Panc1 (cell line): ENCODE measurements at regions not wholly inside any gene's neighbourhood (a gene's known extent, or its start where the extent isn't known, plus 50 kb on each side); places are given as distances from the start of the nearest gene placed in this dataset.

Experiments used
- ATAC-seq: fragments of 200-7000 bp; cut with Tn5 transposase; 2 replicates; pipeline ENCODE4 v1.9.1; 2020; ENCODE audit warnings: mild to moderate bottlenecking, moderate library complexity
- BruUV-seq: library from RNA; stranded (reverse); fragments of 400-500 nt; replicated peaks from 2 replicates; lab custom pipeline; 2021; lab: Mats Ljungman, UMichigan
- CTCF ChIA-PET: fragments of 300-600 bp; sonication (Branson Sonifier 250); formaldehyde crosslinking; loops from one replicate; lab custom pipeline; 2022; ENCODE audit warnings: antibody characterized with exemption; lab: Charles Lee
- POLR2A ChIA-PET: fragments of 300-600 bp; sonication (Branson Sonifier 250); formaldehyde crosslinking; loops from one replicate; lab custom pipeline; 2022; ENCODE audit warnings: antibody characterized with exemption; lab: Charles Lee
- DNase-seq: peaks from one replicate; pipeline ENCODE4 v3.0.0-alpha.2; 2010; ENCODE audit warnings: low read depth, low spot score
- H3K27ac ChIP-seq: 2 replicates; pipeline ENCODE4 v1.5.1; 2011; ENCODE audit warnings: mild to moderate bottlenecking, low read length, inconsistent platforms
- H3K27me3 ChIP-seq: fragments of 200-500 bp; sonication (Bioruptor generic); 2 replicates; pipeline ENCODE4 v1.6.0; 2014; ENCODE audit warnings: low read length, inconsistent platforms; ENCODE audit not compliant: control insufficient read depth, insufficient read depth
- H3K36me3 ChIP-seq: fragments of 200-500 bp; sonication (Bioruptor generic); 2 replicates; pipeline ENCODE4 v1.5.1; 2014; ENCODE audit warnings: inconsistent platforms, mild to moderate bottlenecking, low read length, moderate library complexity; ENCODE audit not compliant: control insufficient read depth, insufficient read depth
- H3K4me1 ChIP-seq: 2 replicates; pipeline ENCODE4 v1.5.1; 2011; ENCODE audit warnings: inconsistent platforms, mild to moderate bottlenecking, low read length, moderate library complexity; ENCODE audit not compliant: control insufficient read depth, insufficient read depth
- H3K4me3 ChIP-seq, 2 experiments: 2 replicates each; pipeline ENCODE4 v1.5.1; 2011 to 2012; ENCODE audit warnings: low read depth in 2 of 2, low read length in 2 of 2, mild to moderate bottlenecking in 2 of 2, inconsistent platforms in 1 of 2, moderate library complexity in 1 of 2
- H3K9me3 ChIP-seq: fragments of 200-500 bp; sonication (Bioruptor generic); 2 replicates; pipeline ENCODE4 v1.5.1; 2014; ENCODE audit warnings: low read depth, mild to moderate bottlenecking, inconsistent platforms, low read length, moderate library complexity; ENCODE audit not compliant: control insufficient read depth, insufficient read depth
- POLR2AphosphoS5 ChIP-seq: IDR thresholded peaks from 2 replicates; pipeline ENCODE4 v1.6.1; 2012; ENCODE audit warnings: mild to moderate bottlenecking, low read depth, low read length, moderate library complexity
- SIN3A ChIP-seq: IDR thresholded peaks from 2 replicates; pipeline ENCODE4 v1.6.1; 2012; ENCODE audit warnings: low read depth, mild to moderate bottlenecking, low read length, moderate library complexity, borderline replicate concordance; ENCODE audit not compliant: insufficient read depth
- TCF7L2 ChIP-seq: IDR thresholded peaks from 2 replicates; pipeline ENCODE4 v1.6.1; 2011; ENCODE audit warnings: mild to moderate bottlenecking, low read depth, low read length, inconsistent platforms
- in situ Hi-C: cut with HindIII; loops from 2 replicates; pipeline ENCODE4 v1.10.0; 2016; ENCODE audit warnings: low sequenced_read_pairs, low pct_unique_long_range_greater_than_20kb
- intact Hi-C: fragments of 100-400 bp; cut with micrococcal nuclease; formaldehyde crosslinking; loops from one replicate; pipeline ENCODE4 v1.10.0; 2022; ENCODE audit not compliant: unreplicated experiment
- TF ChIP-seq, protein P1 (sequence below), 2 experiments: IDR thresholded peaks; 2 replicates each; pipeline ENCODE4 v1.6.1; 2011 to 2012; ENCODE audit warnings: low read depth in 2 of 2, control low read depth in 1 of 2, low read length in 1 of 2, mild to moderate bottlenecking in 1 of 2, moderate library complexity in 1 of 2; ENCODE audit not compliant: insufficient read depth in 1 of 2
- TF ChIP-seq, protein P2 (sequence below): fragments of 450-650 bp; IDR thresholded peaks from 2 replicates; pipeline ENCODE4 v1.5.1; 2017; ENCODE audit warnings: mild to moderate bottlenecking

DNA sequence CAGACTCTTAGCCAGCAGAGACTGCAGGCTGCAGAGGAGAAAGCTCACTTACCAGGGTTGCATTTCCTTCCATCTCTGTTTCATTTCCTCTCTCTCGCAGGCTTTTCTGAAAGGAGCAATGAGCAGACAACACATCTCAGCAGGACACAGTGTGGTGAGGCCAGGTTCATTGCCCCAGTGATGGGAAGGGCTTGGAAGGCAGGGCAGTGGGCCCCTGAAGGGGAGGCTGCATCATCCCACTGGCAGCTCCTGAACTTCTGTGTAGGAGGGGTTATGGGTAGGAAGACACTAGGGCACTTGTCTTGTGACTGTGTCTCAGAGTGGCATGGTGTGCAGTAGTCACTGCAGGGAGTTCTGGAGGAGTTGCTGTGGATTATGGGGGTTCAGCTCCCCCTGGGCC, 246.8 kb downstream of the QKI start:
- in situ Hi-C loops = no loop called here
- ChIA-PET CTCF (no interaction called here), POLR2A (no interaction called here)
- TF ChIP-seq, protein P1, sequence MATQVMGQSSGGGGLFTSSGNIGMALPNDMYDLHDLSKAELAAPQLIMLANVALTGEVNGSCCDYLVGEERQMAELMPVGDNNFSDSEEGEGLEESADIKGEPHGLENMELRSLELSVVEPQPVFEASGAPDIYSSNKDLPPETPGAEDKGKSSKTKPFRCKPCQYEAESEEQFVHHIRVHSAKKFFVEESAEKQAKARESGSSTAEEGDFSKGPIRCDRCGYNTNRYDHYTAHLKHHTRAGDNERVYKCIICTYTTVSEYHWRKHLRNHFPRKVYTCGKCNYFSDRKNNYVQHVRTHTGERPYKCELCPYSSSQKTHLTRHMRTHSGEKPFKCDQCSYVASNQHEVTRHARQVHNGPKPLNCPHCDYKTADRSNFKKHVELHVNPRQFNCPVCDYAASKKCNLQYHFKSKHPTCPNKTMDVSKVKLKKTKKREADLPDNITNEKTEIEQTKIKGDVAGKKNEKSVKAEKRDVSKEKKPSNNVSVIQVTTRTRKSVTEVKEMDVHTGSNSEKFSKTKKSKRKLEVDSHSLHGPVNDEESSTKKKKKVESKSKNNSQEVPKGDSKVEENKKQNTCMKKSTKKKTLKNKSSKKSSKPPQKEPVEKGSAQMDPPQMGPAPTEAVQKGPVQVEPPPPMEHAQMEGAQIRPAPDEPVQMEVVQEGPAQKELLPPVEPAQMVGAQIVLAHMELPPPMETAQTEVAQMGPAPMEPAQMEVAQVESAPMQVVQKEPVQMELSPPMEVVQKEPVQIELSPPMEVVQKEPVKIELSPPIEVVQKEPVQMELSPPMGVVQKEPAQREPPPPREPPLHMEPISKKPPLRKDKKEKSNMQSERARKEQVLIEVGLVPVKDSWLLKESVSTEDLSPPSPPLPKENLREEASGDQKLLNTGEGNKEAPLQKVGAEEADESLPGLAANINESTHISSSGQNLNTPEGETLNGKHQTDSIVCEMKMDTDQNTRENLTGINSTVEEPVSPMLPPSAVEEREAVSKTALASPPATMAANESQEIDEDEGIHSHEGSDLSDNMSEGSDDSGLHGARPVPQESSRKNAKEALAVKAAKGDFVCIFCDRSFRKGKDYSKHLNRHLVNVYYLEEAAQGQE (IDR thresholded peaks at IDR 0.05; ENCODE audit: insufficient read depth in 1 of 2, low read depth in 2 of 2, low read length in 1 of 2) = no peak
- no peak for TF ChIP-seq SIN3A
- TF ChIP-seq, protein P2, sequence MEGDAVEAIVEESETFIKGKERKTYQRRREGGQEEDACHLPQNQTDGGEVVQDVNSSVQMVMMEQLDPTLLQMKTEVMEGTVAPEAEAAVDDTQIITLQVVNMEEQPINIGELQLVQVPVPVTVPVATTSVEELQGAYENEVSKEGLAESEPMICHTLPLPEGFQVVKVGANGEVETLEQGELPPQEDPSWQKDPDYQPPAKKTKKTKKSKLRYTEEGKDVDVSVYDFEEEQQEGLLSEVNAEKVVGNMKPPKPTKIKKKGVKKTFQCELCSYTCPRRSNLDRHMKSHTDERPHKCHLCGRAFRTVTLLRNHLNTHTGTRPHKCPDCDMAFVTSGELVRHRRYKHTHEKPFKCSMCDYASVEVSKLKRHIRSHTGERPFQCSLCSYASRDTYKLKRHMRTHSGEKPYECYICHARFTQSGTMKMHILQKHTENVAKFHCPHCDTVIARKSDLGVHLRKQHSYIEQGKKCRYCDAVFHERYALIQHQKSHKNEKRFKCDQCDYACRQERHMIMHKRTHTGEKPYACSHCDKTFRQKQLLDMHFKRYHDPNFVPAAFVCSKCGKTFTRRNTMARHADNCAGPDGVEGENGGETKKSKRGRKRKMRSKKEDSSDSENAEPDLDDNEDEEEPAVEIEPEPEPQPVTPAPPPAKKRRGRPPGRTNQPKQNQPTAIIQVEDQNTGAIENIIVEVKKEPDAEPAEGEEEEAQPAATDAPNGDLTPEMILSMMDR = no peak
- TF ChIP-seq TCF7L2 = no peak
- TF ChIP-seq POLR2AphosphoS5 = no peak
- BruUV-seq = no TSS peak
- ATAC-seq = no peak
- H3K4me1 ChIP-seq = no peaks in the 10 kb centered on the region
- no peak for DNase-seq
- H3K36me3 ChIP-seq = no peaks in the 10 kb centered on the region
- H3K9me3 ChIP-seq = no peaks in the 10 kb centered on the region
- no peak overlapping the region for H3K27ac ChIP-seq
- intact Hi-C loops = no loop called here
- 0 out of 2 replicates have a peak, but pooled peaks cover 2% of the 10 kb centered on the region for H3K27me3 ChIP-seq
- H3K4me3 ChIP-seq = no peak overlapping the region

DNA sequence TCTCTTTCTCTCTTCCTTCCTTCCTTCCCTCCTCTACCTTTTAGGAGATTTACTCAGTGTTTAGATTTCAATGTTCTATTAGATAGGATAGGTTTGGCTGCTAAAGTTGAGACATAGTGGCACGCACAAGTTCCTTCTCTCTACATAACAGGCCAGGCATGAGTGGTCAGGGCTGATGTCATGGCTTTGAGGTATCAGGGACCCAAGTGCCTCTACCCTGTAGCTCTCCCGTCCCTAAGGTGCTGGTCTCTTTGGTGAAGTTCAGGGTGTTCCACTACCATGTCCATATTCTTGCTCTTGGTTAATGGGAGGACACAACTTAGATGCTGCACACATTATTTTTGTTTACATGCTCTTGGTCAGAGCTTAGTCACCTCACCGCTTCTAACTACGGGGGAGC, 245.3 kb downstream of the QKI start:
- POLR2A ChIA-PET = no interaction called here
- no TSS peak for BruUV-seq
- CTCF ChIA-PET = no interaction called here
- TF ChIP-seq SIN3A (no peak), POLR2AphosphoS5 (no peak), TCF7L2 (no peak)
- TF ChIP-seq, protein P1 (IDR thresholded peaks at IDR 0.05; ENCODE audit: insufficient read depth in 1 of 2, low read depth in 2 of 2, low read length in 1 of 2) = no peak
- TF ChIP-seq, protein P2 = no peak
- Histone ChIP-seq H3K27me3 (0 out of 2 replicates have a peak, but pooled peaks cover 2% of the 10 kb centered on the region), H3K36me3 (no peaks in the 10 kb centered on the region), H3K9me3 (no peaks in the 10 kb centered on the region), H3K27ac (no peak overlapping the region), H3K4me3 (no peak overlapping the region), H3K4me1 (no peaks in the 10 kb centered on the region)
- DNase-seq (no peak), ATAC-seq (no peak)
- intact Hi-C loops = no loop called here
- in situ Hi-C loops = no loop called here
